A549 (cell line): ENCODE measurements at regions not wholly inside any gene's neighbourhood (a gene's known extent, or its start where the extent isn't known, plus 50 kb on each side); places are given as distances from the start of the nearest gene placed in this dataset.

Source experiments
- ATAC-seq, 2 experiments: fragments of 200-7000 bp in 1 of 2; fragments of >200 bp in 1 of 2; cut with Nextera tagmentation in 1 of 2; cut with Tn5 transposase in 1 of 2; 3 replicates each; pipeline versions ENCODE4 v1.8.0 to v1.9.1; 2018 to 2020; ENCODE audit warnings: mild to moderate bottlenecking in 1 of 2, moderate library complexity in 1 of 2
- CTCF ChIA-PET: fragments of 300-600 bp; sonication (Branson Sonifier 250); formaldehyde crosslinking; extraction: SDS; loops from one replicate; lab custom pipeline; 2021; ENCODE audit warnings: antibody characterized with exemption, inconsistent platforms; lab: Yijun Ruan, JAX
- POLR2A ChIA-PET: fragments of 350-600 bp; formaldehyde crosslinking; extraction: SDS; loops from one replicate; lab custom pipeline; 2021; ENCODE audit warnings: antibody characterized with exemption, inconsistent platforms; lab: Yijun Ruan, JAX
- DNase-seq, 2 experiments: peaks; one replicate each; pipeline versions ENCODE4 v3.0.0 to v3.0.0-alpha.2; 2011 to 2016; ENCODE audit warnings: low read depth in 1 of 2, low spot score in 1 of 2
- FAIRE-seq: peaks from 2 replicates; lab custom pipeline; 2011; peaks lifted over from hg19 to GRCh38; lab: Jason Lieb, UNC
- H3K27ac ChIP-seq, 2 experiments: fragments of >200 bp; sonication (Bioruptor Twin); formaldehyde crosslinking; 3 replicates each; pipeline ENCODE4 v1.5.1; 2016 to 2017
- H3K4me1 ChIP-seq: fragments of >200 bp; sonication (Bioruptor Twin); formaldehyde crosslinking; 3 replicates; pipeline ENCODE4 v1.6.1; 2016
- H3K4me2 ChIP-seq: fragments of >200 bp; sonication (Bioruptor Twin); formaldehyde crosslinking; 3 replicates; pipeline ENCODE4 v1.6.1; 2016
- H3K4me3 ChIP-seq: fragments of >200 bp; sonication (Bioruptor Twin); formaldehyde crosslinking; 3 replicates; pipeline ENCODE4 v1.5.1; 2016
- H3K9me3 ChIP-seq: fragments of >200 bp; sonication (Bioruptor Twin); formaldehyde crosslinking; 3 replicates; pipeline ENCODE4 v1.6.1; 2016
- BHLHE40 ChIP-seq: IDR thresholded peaks from 2 replicates; pipeline ENCODE4 v1.6.1; 2012; ENCODE audit warnings: low read depth, low read length, inconsistent platforms
- CBX2 ChIP-seq: fragments of 200-600 bp; sonication (generic); IDR thresholded peaks from 2 replicates; pipeline ENCODE4 v1.6.1; 2016; ENCODE audit warnings: low read depth, mild to moderate bottlenecking, borderline replicate concordance
- CBX8 ChIP-seq: fragments of 200-600 bp; sonication (generic); IDR thresholded peaks from 2 replicates; pipeline ENCODE4 v1.6.1; 2016
- CHD4 ChIP-seq: fragments of 200-600 bp; sonication (generic); IDR thresholded peaks from 2 replicates; pipeline ENCODE4 v1.6.1; 2016; ENCODE audit warnings: antibody characterized with exemption, mild to moderate bottlenecking, borderline replicate concordance
- E2F6 ChIP-seq: IDR thresholded peaks from 2 replicates; pipeline ENCODE4 v1.6.1; 2012; ENCODE audit warnings: low read depth, borderline replicate concordance
- FOSB ChIP-seq: fragments of 250-450 bp; sonication (Bioruptor Pico); IDR thresholded peaks from 2 replicates; pipeline ENCODE4 v1.5.0; 2020; ENCODE audit warnings: mild to moderate bottlenecking, moderate library complexity
- GATA3 ChIP-seq: IDR thresholded peaks from 2 replicates; pipeline ENCODE4 v1.6.1; 2012; ENCODE audit warnings: borderline replicate concordance
- HOXB5 ChIP-seq: fragments of 250-450 bp; sonication (Bioruptor Pico); IDR thresholded peaks from 2 replicates; pipeline ENCODE4 v1.5.0; 2020; ENCODE audit warnings: mild to moderate bottlenecking, moderate library complexity
- JUN ChIP-seq, 2 experiments: fragments of >200 bp; sonication (Bioruptor Twin); formaldehyde crosslinking; IDR thresholded peaks; 2 replicates in 1 of 2; 3 replicates in 1 of 2; pipeline ENCODE4 v1.6.1; 2016 to 2017
- KDM1A ChIP-seq: fragments of 200-600 bp; sonication (generic); IDR thresholded peaks from 2 replicates; pipeline ENCODE4 v1.6.1; 2016; ENCODE audit warnings: low read depth, mild to moderate bottlenecking
- NPAS2 ChIP-seq: fragments of 250-450 bp; sonication (Bioruptor Pico); IDR thresholded peaks from 2 replicates; pipeline ENCODE4 v1.8.0; 2022; ENCODE audit warnings: mild to moderate bottlenecking, moderate library complexity, borderline replicate concordance
- PHF8 ChIP-seq: fragments of 200-600 bp; sonication (generic); IDR thresholded peaks from 2 replicates; pipeline ENCODE4 v1.6.1; 2016; ENCODE audit warnings: low read depth, mild to moderate bottlenecking, antibody characterized with exemption, moderate library complexity, borderline replicate concordance
- RCOR1 ChIP-seq: fragments of 150-350 bp; IDR thresholded peaks from 2 replicates; pipeline ENCODE4 v1.6.1; 2014; ENCODE audit warnings: antibody characterized with exemption, low read length, low read depth
- REST ChIP-seq: fragments of 200-600 bp; sonication (generic); IDR thresholded peaks from 2 replicates; pipeline ENCODE4 v1.6.1; 2016; ENCODE audit warnings: antibody characterized with exemption, mild to moderate bottlenecking, moderate library complexity
- RFX5 ChIP-seq: fragments of 450-650 bp; IDR thresholded peaks from 2 replicates; pipeline ENCODE4 v1.7.1; 2014; ENCODE audit warnings: antibody characterized with exemption, mild to moderate bottlenecking, moderate library complexity
- TP53 ChIP-seq: fragments of 250-450 bp; sonication (Bioruptor Pico); IDR thresholded peaks from 2 replicates; pipeline ENCODE4 v1.5.0; 2021; ENCODE audit warnings: mild to moderate bottlenecking, moderate library complexity
- USF2 ChIP-seq: fragments of 450-650 bp; IDR thresholded peaks from 2 replicates; pipeline ENCODE4 v1.6.1; 2014; ENCODE audit warnings: antibody characterized with exemption
- ZSCAN20 ChIP-seq: fragments of 250-450 bp; sonication (Bioruptor Pico); IDR thresholded peaks from 2 replicates; pipeline ENCODE4 v1.8.0; 2022; ENCODE audit warnings: mild to moderate bottlenecking, moderate library complexity
- WGBS: methylation state at CpG from one replicate; pipeline ENCODE4 v1.1.6; 2017; ENCODE audit errors: missing lambda C conversion rate; 5-methylcytosine and 5-hydroxymethylcytosine counted together
- TF ChIP-seq, protein P1 (sequence below): fragments of >200 bp; sonication (Bioruptor Twin); formaldehyde crosslinking; IDR thresholded peaks from 3 replicates; pipeline ENCODE4 v1.5.1; 2016

- no peak overlapping the region for H3K27ac ChIP-seq
- WGBS, result 0% methylated on average over 2 of the region's 2 CpGs
- ChIA-PET POLR2A (no interaction called here), CTCF (interaction anchor here (1.3 kb wide), 1 partner anchor 18 kb away, joined by 3 read pairs; no protein-coding TSS in a partner anchor)
- DNase-seq (no peak), ATAC-seq (no peak), FAIRE-seq (no peak)
- TF ChIP-seq RCOR1 (no peak), NPAS2 (no peak), TP53 (no peak), GATA3 (no peak), CBX8 (no peak), BHLHE40 (no peak), REST (no peak), E2F6 (no peak), JUN (IDR thresholded peaks at IDR 0.05) (no peak), ZSCAN20 (no peak), USF2 (no peak), RFX5 (no peak), CHD4 (no peak), PHF8 (no peak), CBX2 (no peak)
- no peak overlapping the region for H3K4me3 ChIP-seq
- no peaks in the 10 kb centered on the region for H3K9me3 ChIP-seq
- H3K4me2 ChIP-seq, result no peak overlapping the region
- no peaks in the 10 kb centered on the region for H3K4me1 ChIP-seq
These were observed 242.0 kb downstream of the HAPSTR1 start for GRCh38 chr16:9333469-9333868.

DNA sequence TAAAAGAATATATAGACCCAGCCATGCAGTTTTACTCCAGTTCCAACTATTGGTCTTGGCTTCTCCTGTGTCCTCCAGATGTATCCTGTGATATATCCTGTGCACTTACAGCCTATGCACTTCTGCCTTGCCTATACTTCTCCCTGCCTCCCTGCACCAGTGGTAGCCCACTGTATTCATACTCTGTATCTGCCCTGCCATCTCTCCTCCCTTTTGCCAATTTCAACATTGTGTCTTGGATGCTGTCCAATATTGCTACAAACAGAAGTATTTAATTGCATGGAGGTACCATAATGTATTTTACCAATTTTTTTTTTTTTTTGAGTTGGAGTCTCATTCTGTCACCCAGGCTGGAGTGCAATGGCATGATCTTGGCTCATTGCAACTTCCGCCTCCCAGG is 242.7 kb downstream of the HAPSTR1 start:
- no peak overlapping the region for H3K27ac ChIP-seq
- ChIA-PET CTCF (interaction anchor here (1.3 kb wide), 1 partner anchor 17 kb away, joined by 3 read pairs; no protein-coding TSS in a partner anchor), POLR2A (no interaction called here)
- no peaks in the 10 kb centered on the region for H3K4me1 ChIP-seq
- H3K4me3 ChIP-seq, result no peak overlapping the region
- no peaks in the 10 kb centered on the region for H3K9me3 ChIP-seq
- no peak overlapping the region for H3K4me2 ChIP-seq
- 77% methylated on average over 1 of the region's 1 CpG for WGBS
- no peak for FAIRE-seq
- ATAC-seq, result no peak
- no peak for DNase-seq
- TF ChIP-seq HOXB5 (no peak), FOSB (no peak), GATA3 (no peak), KDM1A (no peak), BHLHE40 (no peak), RFX5 (no peak), E2F6 (no peak), USF2 (no peak)
- TF ChIP-seq, protein P1, sequence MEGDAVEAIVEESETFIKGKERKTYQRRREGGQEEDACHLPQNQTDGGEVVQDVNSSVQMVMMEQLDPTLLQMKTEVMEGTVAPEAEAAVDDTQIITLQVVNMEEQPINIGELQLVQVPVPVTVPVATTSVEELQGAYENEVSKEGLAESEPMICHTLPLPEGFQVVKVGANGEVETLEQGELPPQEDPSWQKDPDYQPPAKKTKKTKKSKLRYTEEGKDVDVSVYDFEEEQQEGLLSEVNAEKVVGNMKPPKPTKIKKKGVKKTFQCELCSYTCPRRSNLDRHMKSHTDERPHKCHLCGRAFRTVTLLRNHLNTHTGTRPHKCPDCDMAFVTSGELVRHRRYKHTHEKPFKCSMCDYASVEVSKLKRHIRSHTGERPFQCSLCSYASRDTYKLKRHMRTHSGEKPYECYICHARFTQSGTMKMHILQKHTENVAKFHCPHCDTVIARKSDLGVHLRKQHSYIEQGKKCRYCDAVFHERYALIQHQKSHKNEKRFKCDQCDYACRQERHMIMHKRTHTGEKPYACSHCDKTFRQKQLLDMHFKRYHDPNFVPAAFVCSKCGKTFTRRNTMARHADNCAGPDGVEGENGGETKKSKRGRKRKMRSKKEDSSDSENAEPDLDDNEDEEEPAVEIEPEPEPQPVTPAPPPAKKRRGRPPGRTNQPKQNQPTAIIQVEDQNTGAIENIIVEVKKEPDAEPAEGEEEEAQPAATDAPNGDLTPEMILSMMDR, result no peak
- TF ChIP-seq, all 56 proteins: peak for 0
